A549 (cell line): ENCODE measurements at regions not wholly inside any gene's neighbourhood (a gene's known extent, or its start where the extent isn't known, plus 50 kb on each side); places are given as distances from the start of the nearest gene placed in this dataset.

ENCODE experiments used
- ATAC-seq, 2 experiments: fragments of 200-7000 bp in 1 of 2; fragments of >200 bp in 1 of 2; cut with Nextera tagmentation in 1 of 2; cut with Tn5 transposase in 1 of 2; 3 replicates each; pipeline versions ENCODE4 v1.8.0 to v1.9.1; 2018 to 2020; ENCODE audit warnings: mild to moderate bottlenecking in 1 of 2, moderate library complexity in 1 of 2
- CTCF ChIA-PET: fragments of 300-600 bp; sonication (Branson Sonifier 250); formaldehyde crosslinking; extraction: SDS; loops from one replicate; lab custom pipeline; 2021; ENCODE audit warnings: antibody characterized with exemption, inconsistent platforms; lab: Yijun Ruan, JAX
- POLR2A ChIA-PET: fragments of 350-600 bp; formaldehyde crosslinking; extraction: SDS; loops from one replicate; lab custom pipeline; 2021; ENCODE audit warnings: antibody characterized with exemption, inconsistent platforms; lab: Yijun Ruan, JAX
- DNase-seq, 2 experiments: peaks; one replicate each; pipeline versions ENCODE4 v3.0.0 to v3.0.0-alpha.2; 2011 to 2016; ENCODE audit warnings: low read depth in 1 of 2, low spot score in 1 of 2
- FAIRE-seq: peaks from 2 replicates; lab custom pipeline; 2011; peaks lifted over from hg19 to GRCh38; lab: Jason Lieb, UNC
- H3K27ac ChIP-seq, 2 experiments: fragments of >200 bp; sonication (Bioruptor Twin); formaldehyde crosslinking; 3 replicates each; pipeline ENCODE4 v1.5.1; 2016 to 2017
- H3K4me1 ChIP-seq: fragments of >200 bp; sonication (Bioruptor Twin); formaldehyde crosslinking; 3 replicates; pipeline ENCODE4 v1.6.1; 2016
- H3K4me2 ChIP-seq: fragments of >200 bp; sonication (Bioruptor Twin); formaldehyde crosslinking; 3 replicates; pipeline ENCODE4 v1.6.1; 2016
- H3K4me3 ChIP-seq: fragments of >200 bp; sonication (Bioruptor Twin); formaldehyde crosslinking; 3 replicates; pipeline ENCODE4 v1.5.1; 2016
- H3K9me3 ChIP-seq: fragments of >200 bp; sonication (Bioruptor Twin); formaldehyde crosslinking; 3 replicates; pipeline ENCODE4 v1.6.1; 2016
- CBX8 ChIP-seq: fragments of 200-600 bp; sonication (generic); IDR thresholded peaks from 2 replicates; pipeline ENCODE4 v1.6.1; 2016
- CEBPB ChIP-seq, 2 experiments: fragments of >200 bp in 1 of 2; sonication (Bioruptor Twin) in 1 of 2; formaldehyde crosslinking in 1 of 2; IDR thresholded peaks; 2 replicates each; pipeline ENCODE4 v1.6.1; 2012 to 2016
- CHD4 ChIP-seq: fragments of 200-600 bp; sonication (generic); IDR thresholded peaks from 2 replicates; pipeline ENCODE4 v1.6.1; 2016; ENCODE audit warnings: antibody characterized with exemption, mild to moderate bottlenecking, borderline replicate concordance
- ESRRA ChIP-seq: fragments of 150-350 bp; IDR thresholded peaks from 2 replicates; pipeline ENCODE4 v1.6.1; 2014; ENCODE audit warnings: mild to moderate bottlenecking, low read length, borderline replicate concordance
- FOSL2 ChIP-seq, 2 experiments: fragments of 450-650 bp in 1 of 2; fragments of >200 bp in 1 of 2; sonication (Bioruptor Twin) in 1 of 2; formaldehyde crosslinking; IDR thresholded peaks; 2 replicates each; pipeline versions ENCODE4 v1.5.0 to v1.6.1; 2016 to 2020; ENCODE audit warnings: mild to moderate bottlenecking in 1 of 2, moderate library complexity in 1 of 2
- HDAC2 ChIP-seq: fragments of 200-600 bp; sonication (generic); IDR thresholded peaks from 2 replicates; pipeline ENCODE4 v1.6.1; 2016
- HOXB13 ChIP-seq: fragments of 250-450 bp; sonication (Bioruptor Pico); IDR thresholded peaks from 2 replicates; pipeline ENCODE4 v1.5.0; 2020; ENCODE audit warnings: low read depth, mild to moderate bottlenecking, moderate library complexity
- KDM5A ChIP-seq: fragments of 200-600 bp; sonication (generic); IDR thresholded peaks from 2 replicates; pipeline ENCODE4 v1.6.1; 2016; ENCODE audit warnings: antibody characterized with exemption, mild to moderate bottlenecking
- MAZ ChIP-seq: fragments of 150-350 bp; IDR thresholded peaks from 2 replicates; pipeline ENCODE4 v1.6.1; 2014; ENCODE audit warnings: antibody characterized with exemption, low read depth, low read length, borderline replicate concordance
- MYC ChIP-seq: IDR thresholded peaks from 2 replicates; pipeline ENCODE4 v1.6.1; 2012; ENCODE audit warnings: mild to moderate bottlenecking, inconsistent platforms, low read length, improper control_type of control experiment, borderline replicate concordance
- NFE2L2 ChIP-seq: fragments of 150-350 bp; conservative IDR thresholded peaks from 2 replicates; pipeline ENCODE4 v1.6.1; 2014; ENCODE audit warnings: low read length
- POLR2AphosphoS2 ChIP-seq: conservative IDR thresholded peaks from 2 replicates; pipeline ENCODE4 v1.6.1; 2012; ENCODE audit warnings: low read length, improper control_type of control experiment, inconsistent platforms
- RCOR1 ChIP-seq: fragments of 150-350 bp; IDR thresholded peaks from 2 replicates; pipeline ENCODE4 v1.6.1; 2014; ENCODE audit warnings: antibody characterized with exemption, low read length, low read depth
- RNF2 ChIP-seq: fragments of 200-600 bp; sonication (generic); IDR thresholded peaks from 2 replicates; pipeline ENCODE4 v1.6.1; 2016; ENCODE audit warnings: low read depth, mild to moderate bottlenecking, antibody characterized with exemption, moderate library complexity, borderline replicate concordance
- WGBS: methylation state at CpG from one replicate; pipeline ENCODE4 v1.1.6; 2017; ENCODE audit errors: missing lambda C conversion rate; 5-methylcytosine and 5-hydroxymethylcytosine counted together
- TF ChIP-seq, protein P1 (sequence below): fragments of 450-650 bp; IDR thresholded peaks from 2 replicates; pipeline ENCODE4 v1.6.1; 2014; ENCODE audit warnings: antibody characterized with exemption
- TF ChIP-seq, protein P2 (sequence below): IDR thresholded peaks from 2 replicates; pipeline ENCODE4 v1.6.1; 2012
- TF ChIP-seq, protein P3 (sequence below): fragments of 150-350 bp; IDR thresholded peaks from 2 replicates; pipeline ENCODE4 v1.6.1; 2014; ENCODE audit warnings: low read depth, mild to moderate bottlenecking, low read length
- TF ChIP-seq, protein P4 (sequence below): IDR thresholded peaks from 2 replicates; pipeline ENCODE4 v1.6.1; 2012
- TF ChIP-seq, protein P5 (sequence below): fragments of 200-600 bp; sonication (generic); IDR thresholded peaks from 2 replicates; pipeline ENCODE4 v1.6.1; 2016; ENCODE audit warnings: antibody characterized with exemption, mild to moderate bottlenecking, moderate library complexity
- TF ChIP-seq, protein P6 (sequence below): fragments of 250-450 bp; sonication (Bioruptor Pico); IDR thresholded peaks from 2 replicates; pipeline ENCODE4 v1.5.0; 2021; ENCODE audit warnings: mild to moderate bottlenecking, moderate library complexity, borderline replicate concordance
- TF ChIP-seq, protein P7 (sequence below): fragments of 250-450 bp; sonication (Bioruptor Pico); IDR thresholded peaks from 2 replicates; pipeline ENCODE4 v1.5.0; 2020; ENCODE audit warnings: low read depth, mild to moderate bottlenecking, moderate library complexity

DNA sequence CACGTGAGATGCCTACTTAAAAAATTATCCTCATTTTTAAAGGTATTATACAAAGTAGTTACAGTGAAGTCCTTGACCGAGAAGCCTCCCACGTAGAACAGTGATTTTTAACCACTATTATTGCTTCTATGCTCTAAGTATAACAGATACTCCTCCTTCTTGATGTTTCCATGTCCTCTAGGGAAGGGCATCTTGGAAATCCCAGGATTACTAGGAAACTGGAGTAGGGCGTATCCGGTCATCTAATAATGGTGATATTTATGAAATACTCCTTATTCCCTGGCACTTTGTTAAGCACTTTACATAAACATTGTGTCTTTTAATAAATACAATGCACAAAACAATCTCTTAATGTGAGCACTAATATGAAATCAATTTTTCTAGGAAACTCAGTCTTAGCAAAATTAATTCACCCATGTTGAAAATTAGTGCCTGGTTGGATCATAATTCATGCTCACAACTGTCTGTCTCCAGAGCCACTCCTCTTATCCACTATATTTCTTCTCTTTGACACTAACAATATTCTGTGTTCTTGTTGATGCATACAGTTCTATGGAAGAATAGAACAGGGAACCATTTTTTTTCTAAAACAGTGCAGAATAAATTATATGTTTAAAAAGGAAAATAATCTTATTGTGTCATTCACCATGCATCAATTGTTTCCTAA lies 128.6 kb upstream of the SEMA3E start:
- TF ChIP-seq MAZ, result no peak
- TF ChIP-seq, protein P1, sequence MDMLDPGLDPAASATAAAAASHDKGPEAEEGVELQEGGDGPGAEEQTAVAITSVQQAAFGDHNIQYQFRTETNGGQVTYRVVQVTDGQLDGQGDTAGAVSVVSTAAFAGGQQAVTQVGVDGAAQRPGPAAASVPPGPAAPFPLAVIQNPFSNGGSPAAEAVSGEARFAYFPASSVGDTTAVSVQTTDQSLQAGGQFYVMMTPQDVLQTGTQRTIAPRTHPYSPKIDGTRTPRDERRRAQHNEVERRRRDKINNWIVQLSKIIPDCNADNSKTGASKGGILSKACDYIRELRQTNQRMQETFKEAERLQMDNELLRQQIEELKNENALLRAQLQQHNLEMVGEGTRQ, result no peak
- ChIA-PET CTCF (no interaction called here), POLR2A (no interaction called here)
- DNase-seq (no peak), FAIRE-seq (no peak), ATAC-seq (no peak)
- Histone ChIP-seq H3K27ac (no peak overlapping the region), H3K4me2 (no peak overlapping the region), H3K4me1 (no peaks in the 10 kb centered on the region), H3K4me3 (no peak overlapping the region), H3K9me3 (no peaks in the 10 kb centered on the region)
- 54% methylated on average over 5 of the region's 5 CpGs for WGBS

DNA sequence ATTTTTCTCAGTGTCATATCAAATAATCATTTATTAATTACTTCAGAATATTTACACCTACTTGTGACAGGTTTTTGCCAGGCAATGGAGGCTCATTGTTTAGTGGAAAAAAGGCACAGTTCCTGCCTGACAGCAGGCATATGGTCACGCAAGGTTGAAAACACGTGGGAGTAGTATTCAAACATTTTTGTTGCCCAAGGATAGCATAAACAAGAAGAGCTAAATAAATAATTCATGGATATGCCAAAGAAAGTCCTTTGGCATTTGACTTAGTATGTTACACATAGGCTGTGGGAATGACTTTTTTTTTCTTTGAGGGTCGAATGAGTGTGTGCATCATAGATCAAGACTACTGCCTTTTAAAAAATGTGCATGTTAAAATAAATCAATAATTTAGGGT lies 120.5 kb upstream of the SEMA3E start:
- Histone ChIP-seq H3K4me3 (no peak overlapping the region), H3K27ac (no peak overlapping the region), H3K4me2 (no peak overlapping the region), H3K4me1 (no peaks in the 10 kb centered on the region), H3K9me3 (no peaks in the 10 kb centered on the region)
- no peak for TF ChIP-seq HOXB13 (CRISPR knock-in tag)
- no peak for TF ChIP-seq NFE2L2
- TF ChIP-seq RCOR1, result no peak
- TF ChIP-seq MAZ, result no peak
- TF ChIP-seq POLR2AphosphoS2, result no peak
- TF ChIP-seq, protein P2, sequence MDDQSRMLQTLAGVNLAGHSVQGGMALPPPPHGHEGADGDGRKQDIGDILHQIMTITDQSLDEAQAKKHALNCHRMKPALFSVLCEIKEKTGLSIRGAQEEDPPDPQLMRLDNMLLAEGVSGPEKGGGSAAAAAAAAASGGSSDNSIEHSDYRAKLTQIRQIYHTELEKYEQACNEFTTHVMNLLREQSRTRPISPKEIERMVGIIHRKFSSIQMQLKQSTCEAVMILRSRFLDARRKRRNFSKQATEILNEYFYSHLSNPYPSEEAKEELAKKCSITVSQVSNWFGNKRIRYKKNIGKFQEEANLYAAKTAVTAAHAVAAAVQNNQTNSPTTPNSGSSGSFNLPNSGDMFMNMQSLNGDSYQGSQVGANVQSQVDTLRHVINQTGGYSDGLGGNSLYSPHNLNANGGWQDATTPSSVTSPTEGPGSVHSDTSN, result no peak
- TF ChIP-seq, protein P3, sequence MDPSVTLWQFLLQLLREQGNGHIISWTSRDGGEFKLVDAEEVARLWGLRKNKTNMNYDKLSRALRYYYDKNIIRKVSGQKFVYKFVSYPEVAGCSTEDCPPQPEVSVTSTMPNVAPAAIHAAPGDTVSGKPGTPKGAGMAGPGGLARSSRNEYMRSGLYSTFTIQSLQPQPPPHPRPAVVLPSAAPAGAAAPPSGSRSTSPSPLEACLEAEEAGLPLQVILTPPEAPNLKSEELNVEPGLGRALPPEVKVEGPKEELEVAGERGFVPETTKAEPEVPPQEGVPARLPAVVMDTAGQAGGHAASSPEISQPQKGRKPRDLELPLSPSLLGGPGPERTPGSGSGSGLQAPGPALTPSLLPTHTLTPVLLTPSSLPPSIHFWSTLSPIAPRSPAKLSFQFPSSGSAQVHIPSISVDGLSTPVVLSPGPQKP, result no peak
- TF ChIP-seq, protein P4, sequence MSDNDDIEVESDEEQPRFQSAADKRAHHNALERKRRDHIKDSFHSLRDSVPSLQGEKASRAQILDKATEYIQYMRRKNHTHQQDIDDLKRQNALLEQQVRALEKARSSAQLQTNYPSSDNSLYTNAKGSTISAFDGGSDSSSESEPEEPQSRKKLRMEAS, result no peak
- no peak for TF ChIP-seq RNF2
- TF ChIP-seq CEBPB (IDR thresholded peaks at IDR 0.05), result no peak
- TF ChIP-seq KDM5A, result no peak
- TF ChIP-seq FOSL2 (IDR thresholded peaks at IDR 0.05), result no peak
- TF ChIP-seq FOSL2 (CRISPR knock-in tag; IDR thresholded peaks at IDR 0.05), result no peak
- TF ChIP-seq, protein P5, sequence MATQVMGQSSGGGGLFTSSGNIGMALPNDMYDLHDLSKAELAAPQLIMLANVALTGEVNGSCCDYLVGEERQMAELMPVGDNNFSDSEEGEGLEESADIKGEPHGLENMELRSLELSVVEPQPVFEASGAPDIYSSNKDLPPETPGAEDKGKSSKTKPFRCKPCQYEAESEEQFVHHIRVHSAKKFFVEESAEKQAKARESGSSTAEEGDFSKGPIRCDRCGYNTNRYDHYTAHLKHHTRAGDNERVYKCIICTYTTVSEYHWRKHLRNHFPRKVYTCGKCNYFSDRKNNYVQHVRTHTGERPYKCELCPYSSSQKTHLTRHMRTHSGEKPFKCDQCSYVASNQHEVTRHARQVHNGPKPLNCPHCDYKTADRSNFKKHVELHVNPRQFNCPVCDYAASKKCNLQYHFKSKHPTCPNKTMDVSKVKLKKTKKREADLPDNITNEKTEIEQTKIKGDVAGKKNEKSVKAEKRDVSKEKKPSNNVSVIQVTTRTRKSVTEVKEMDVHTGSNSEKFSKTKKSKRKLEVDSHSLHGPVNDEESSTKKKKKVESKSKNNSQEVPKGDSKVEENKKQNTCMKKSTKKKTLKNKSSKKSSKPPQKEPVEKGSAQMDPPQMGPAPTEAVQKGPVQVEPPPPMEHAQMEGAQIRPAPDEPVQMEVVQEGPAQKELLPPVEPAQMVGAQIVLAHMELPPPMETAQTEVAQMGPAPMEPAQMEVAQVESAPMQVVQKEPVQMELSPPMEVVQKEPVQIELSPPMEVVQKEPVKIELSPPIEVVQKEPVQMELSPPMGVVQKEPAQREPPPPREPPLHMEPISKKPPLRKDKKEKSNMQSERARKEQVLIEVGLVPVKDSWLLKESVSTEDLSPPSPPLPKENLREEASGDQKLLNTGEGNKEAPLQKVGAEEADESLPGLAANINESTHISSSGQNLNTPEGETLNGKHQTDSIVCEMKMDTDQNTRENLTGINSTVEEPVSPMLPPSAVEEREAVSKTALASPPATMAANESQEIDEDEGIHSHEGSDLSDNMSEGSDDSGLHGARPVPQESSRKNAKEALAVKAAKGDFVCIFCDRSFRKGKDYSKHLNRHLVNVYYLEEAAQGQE, result no peak
- TF ChIP-seq CHD4, result no peak
- no peak for TF ChIP-seq HDAC2
- TF ChIP-seq, protein P6, sequence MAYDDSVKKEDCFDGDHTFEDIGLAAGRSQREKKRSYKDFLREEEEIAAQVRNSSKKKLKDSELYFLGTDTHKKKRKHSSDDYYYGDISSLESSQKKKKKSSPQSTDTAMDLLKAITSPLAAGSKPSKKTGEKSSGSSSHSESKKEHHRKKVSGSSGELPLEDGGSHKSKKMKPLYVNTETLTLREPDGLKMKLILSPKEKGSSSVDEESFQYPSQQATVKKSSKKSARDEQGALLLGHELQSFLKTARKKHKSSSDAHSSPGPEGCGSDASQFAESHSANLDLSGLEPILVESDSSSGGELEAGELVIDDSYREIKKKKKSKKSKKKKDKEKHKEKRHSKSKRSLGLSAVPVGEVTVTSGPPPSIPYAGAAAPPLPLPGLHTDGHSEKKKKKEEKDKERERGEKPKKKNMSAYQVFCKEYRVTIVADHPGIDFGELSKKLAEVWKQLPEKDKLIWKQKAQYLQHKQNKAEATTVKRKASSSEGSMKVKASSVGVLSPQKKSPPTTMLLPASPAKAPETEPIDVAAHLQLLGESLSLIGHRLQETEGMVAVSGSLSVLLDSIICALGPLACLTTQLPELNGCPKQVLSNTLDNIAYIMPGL (CRISPR knock-in tag), result no peak
- TF ChIP-seq CBX8, result no peak
- TF ChIP-seq MYC, result no peak
- no peak for TF ChIP-seq ESRRA
- TF ChIP-seq, protein P7, sequence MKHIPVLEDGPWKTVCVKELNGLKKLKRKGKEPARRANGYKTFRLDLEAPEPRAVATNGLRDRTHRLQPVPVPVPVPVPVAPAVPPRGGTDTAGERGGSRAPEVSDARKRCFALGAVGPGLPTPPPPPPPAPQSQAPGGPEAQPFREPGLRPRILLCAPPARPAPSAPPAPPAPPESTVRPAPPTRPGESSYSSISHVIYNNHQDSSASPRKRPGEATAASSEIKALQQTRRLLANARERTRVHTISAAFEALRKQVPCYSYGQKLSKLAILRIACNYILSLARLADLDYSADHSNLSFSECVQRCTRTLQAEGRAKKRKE (CRISPR knock-in tag), result no peak
- POLR2A ChIA-PET, result no interaction called here
- ATAC-seq (no peak), DNase-seq (no peak), FAIRE-seq (no peak)
- 42% methylated on average over 3 of the region's 3 CpGs for WGBS
- CTCF ChIA-PET, result no interaction called here
